Keratinocyte (primary cell): ENCODE measurements at regions not wholly inside any gene's neighbourhood (a gene's known extent, or its start where the extent isn't known, plus 50 kb on each side); places are given as distances from the start of the nearest gene placed in this dataset.
"Not testable (repeated sequence)": the region's sequence is repeated elsewhere in the genome, so short reads cannot be mapped to it uniquely, and the experiment has no call there.

Source experiments
- DNase-seq: peaks from one replicate; pipeline ENCODE4 v3.0.0-alpha.2; 2011; ENCODE audit warnings: low read depth, missing footprints, low spot score
- FAIRE-seq: peaks from 2 replicates; lab custom pipeline; 2011; peaks lifted over from hg19 to GRCh38; lab: Jason Lieb, UNC
- H2AFZ ChIP-seq: 2 replicates; pipeline ENCODE4 v1.6.0; 2012; ENCODE audit warnings: low read length, control low read depth, inconsistent platforms; ENCODE audit not compliant: control insufficient read depth
- H3K27ac ChIP-seq: 2 replicates; pipeline ENCODE4 v1.5.1; 2011; ENCODE audit warnings: low read length; ENCODE audit not compliant: control insufficient read depth, insufficient read depth
- H3K27me3 ChIP-seq: 3 replicates; pipeline ENCODE4 v1.6.0; 2011; ENCODE audit warnings: low read length; ENCODE audit not compliant: control insufficient read depth, insufficient read depth; ENCODE audit errors: extremely low read depth
- H3K36me3 ChIP-seq, 2 experiments: 2 replicates in 1 of 2; 3 replicates in 1 of 2; pipeline ENCODE4 v1.5.1; 2011; ENCODE audit warnings: low read length in 2 of 2, mild to moderate bottlenecking in 1 of 2; ENCODE audit not compliant: control insufficient read depth in 2 of 2, insufficient read depth in 2 of 2; ENCODE audit errors: extremely low read depth in 1 of 2
- H3K4me1 ChIP-seq: 3 replicates; pipeline ENCODE4 v1.5.1; 2011; ENCODE audit warnings: low read length; ENCODE audit not compliant: control insufficient read depth, insufficient read depth; ENCODE audit errors: extremely low read depth
- H3K4me2 ChIP-seq: 3 replicates; pipeline ENCODE4 v1.6.0; 2011; ENCODE audit warnings: low read depth, low read length; ENCODE audit not compliant: control insufficient read depth, insufficient read depth; ENCODE audit errors: extremely low read depth
- H3K4me3 ChIP-seq, 3 experiments: fragments of 200-600 bp in 1 of 3; sonication (generic) in 1 of 3; 2 replicates in 2 of 3; 3 replicates in 1 of 3; pipeline ENCODE4 v1.5.1; 2011 to 2016; ENCODE audit warnings: low read length in 3 of 3, mild to moderate bottlenecking in 3 of 3, control low read depth in 2 of 3, inconsistent platforms in 1 of 3, low read depth in 1 of 3, mixed read lengths in 1 of 3, mixed run types in 1 of 3, moderate library complexity in 1 of 3; ENCODE audit not compliant: control insufficient read depth in 2 of 3, insufficient read depth in 2 of 3; ENCODE audit errors: extremely low read depth in 1 of 3
- H3K79me2 ChIP-seq: 2 replicates; pipeline ENCODE4 v1.6.0; 2012; ENCODE audit warnings: low read length; ENCODE audit not compliant: control insufficient read depth, insufficient read depth
- H3K9ac ChIP-seq: 3 replicates; pipeline ENCODE4 v1.6.0; 2011; ENCODE audit warnings: low read length; ENCODE audit not compliant: control insufficient read depth, insufficient read depth; ENCODE audit errors: extremely low read depth
- H3K9me1 ChIP-seq: 3 replicates; pipeline ENCODE4 v1.6.0; 2011; ENCODE audit warnings: low read length; ENCODE audit not compliant: control insufficient read depth, insufficient read depth; ENCODE audit errors: extremely low read depth
- H3K9me3 ChIP-seq: 2 replicates; pipeline ENCODE4 v1.5.1; 2012; ENCODE audit warnings: low read depth, low read length; ENCODE audit not compliant: control insufficient read depth
- H4K20me1 ChIP-seq: 3 replicates; pipeline ENCODE4 v1.6.0; 2011; ENCODE audit warnings: low read length; ENCODE audit not compliant: control insufficient read depth, insufficient read depth; ENCODE audit errors: extremely low read depth
- CTCF ChIP-seq, 3 experiments: IDR thresholded peaks in 1 of 3; conservative IDR thresholded peaks in 1 of 3; optimal IDR thresholded peaks in 1 of 3; 2 replicates in 2 of 3; 3 replicates in 1 of 3; pipeline versions ENCODE3 to v1.5.1; 2011; ENCODE audit warnings: low read length in 3 of 3, mild to moderate bottlenecking in 3 of 3, moderate library complexity in 2 of 3, control low read depth in 1 of 3, inconsistent platforms in 1 of 3; ENCODE audit not compliant: insufficient read depth in 2 of 3; ENCODE audit errors: extremely low read depth in 1 of 3
- EZH2 ChIP-seq: IDR thresholded peaks from one replicate; pipeline ENCODE4 v1.6.1; 2012; ENCODE audit warnings: inconsistent platforms, mild to moderate bottlenecking, low read length, moderate library complexity
- dilution Hi-C: fragments of 300-500 bp; cut with MboI; formaldehyde crosslinking; loops from one replicate; pipeline ENCODE4 v1.7.0; 2020; ENCODE audit warnings: low sequenced_read_pairs; ENCODE audit not compliant: extremely low pct_ligation_motif_present

DNA sequence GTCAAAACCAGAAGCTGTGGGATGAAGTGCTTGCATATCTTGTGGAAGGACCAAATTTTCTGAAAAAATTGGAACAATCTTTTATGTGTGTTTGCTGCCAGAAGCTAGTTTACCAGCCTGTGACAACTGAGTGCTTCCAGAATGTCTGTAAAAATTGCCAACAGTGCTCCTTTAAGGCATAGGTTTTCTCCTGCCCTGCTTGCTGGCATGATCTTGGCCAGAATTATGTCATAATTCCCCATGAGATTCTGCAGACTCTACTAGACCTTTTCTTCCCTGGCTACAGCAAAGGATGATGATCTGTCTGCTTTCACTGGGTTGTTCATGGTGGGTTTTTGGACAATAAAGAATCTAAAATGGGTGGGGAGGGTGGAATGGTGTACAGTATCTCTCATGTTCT lies 196.3 kb upstream of the ZCCHC13 start:
- H2AFZ ChIP-seq, result no peak overlapping the region

DNA sequence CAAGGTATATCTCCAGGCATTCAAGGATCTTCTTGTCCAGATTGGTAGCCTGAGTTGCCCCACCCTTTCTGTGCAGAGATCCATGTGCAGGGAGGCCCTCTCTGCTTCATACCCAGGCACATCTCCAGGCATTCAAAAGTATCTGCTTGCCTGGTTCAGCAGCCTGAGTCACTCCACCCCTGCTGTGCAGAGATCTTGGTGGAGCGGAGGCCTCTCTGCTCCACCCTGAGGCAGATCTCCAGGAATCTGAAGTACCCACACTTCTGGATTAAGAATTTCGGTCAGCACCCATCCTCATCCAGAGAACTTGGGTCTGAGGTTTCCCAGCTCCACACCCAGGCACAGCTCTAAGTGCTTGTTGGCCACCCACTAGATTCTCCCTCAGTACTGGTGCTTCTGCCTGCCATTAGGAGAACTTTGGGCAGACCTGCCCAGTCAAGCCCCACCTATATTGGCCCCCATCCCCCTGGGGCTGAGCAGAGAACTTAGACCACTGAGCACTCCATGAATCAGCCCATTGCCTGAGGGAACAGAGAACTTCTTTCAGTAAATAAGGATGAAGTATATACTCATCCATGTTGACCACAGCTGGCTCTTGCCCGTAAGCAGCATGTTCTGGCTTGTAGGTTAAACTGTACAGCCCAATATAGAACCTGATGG lies 199.5 kb upstream of the ZCCHC13 start:
- FAIRE-seq, result peak; percentile 9
- DNase-seq, result peak; percentile 72
- no peaks in the 10 kb centered on the region for H3K36me3 ChIP-seq
- TF ChIP-seq CTCF (optimal IDR thresholded peaks at IDR 0.05 in 1 of 3, IDR thresholded peaks at IDR 0.05 in 1 of 3, conservative IDR thresholded peaks at IDR 0.05 in 1 of 3; ENCODE audit: extremely low read depth in 1 of 3, insufficient read depth in 2 of 3, low read length in 3 of 3) (no peak), EZH2 (no peak)
- no peaks in the 10 kb centered on the region for H4K20me1 ChIP-seq
- H3K27ac ChIP-seq, result no peak overlapping the region
- H2AFZ ChIP-seq, result no peak overlapping the region
- no peak overlapping the region for H3K4me3 ChIP-seq
- no peak overlapping the region for H3K9ac ChIP-seq
- H3K4me1 ChIP-seq, result peaks cover 11% of the 10 kb centered on the region
- peaks cover 10% of the 10 kb centered on the region for H3K9me3 ChIP-seq
- no peaks in the 10 kb centered on the region for H3K9me1 ChIP-seq
- H3K4me2 ChIP-seq, result peak overlapping the region; percentile 6
- H3K79me2 ChIP-seq, result no peaks in the 10 kb centered on the region
- H3K27me3 ChIP-seq, result peaks cover 3% of the 10 kb centered on the region
- dilution Hi-C loops, result no loop called here

More for the DNA sequence above, 196.3 kb upstream of the ZCCHC13 start:
- Histone ChIP-seq H3K27me3 (peaks cover 3% of the 10 kb centered on the region), H3K79me2 (no peaks in the 10 kb centered on the region), H3K4me1 (peaks cover 11% of the 10 kb centered on the region), H3K9me3 (peaks cover 10% of the 10 kb centered on the region), H3K4me2 (no peak overlapping the region), H3K4me3 (no peak overlapping the region), H3K36me3 (no peaks in the 10 kb centered on the region), H4K20me1 (no peaks in the 10 kb centered on the region), H3K27ac (no peak overlapping the region), H3K9ac (no peak overlapping the region), H3K9me1 (no peaks in the 10 kb centered on the region)
- no peak for FAIRE-seq
- dilution Hi-C loops, result no loop called here
- TF ChIP-seq CTCF (optimal IDR thresholded peaks at IDR 0.05 in 1 of 3, IDR thresholded peaks at IDR 0.05 in 1 of 3, conservative IDR thresholded peaks at IDR 0.05 in 1 of 3; ENCODE audit: extremely low read depth in 1 of 3, insufficient read depth in 2 of 3, low read length in 3 of 3), result no peak
- no peak for TF ChIP-seq EZH2
- DNase-seq, result no peak

GRCh38 chrX:74098407-74098806 lies 205.6 kb upstream of the ZCCHC13 start:
- H3K36me3 ChIP-seq, H3K9ac ChIP-seq, H2AFZ ChIP-seq: not testable (repeated sequence)

More at GRCh38 chrX:74098407-74098806, 205.6 kb upstream of the ZCCHC13 start:
- FAIRE-seq, H3K4me2 ChIP-seq, H3K27me3 ChIP-seq, H3K9me3 ChIP-seq, dilution Hi-C loops, H3K79me2 ChIP-seq, H3K9me1 ChIP-seq, H3K4me1 ChIP-seq, H3K27ac ChIP-seq, H4K20me1 ChIP-seq, H3K4me3 ChIP-seq, DNase-seq: not testable (repeated sequence)
